WTC11 (cell line): ENCODE measurements at regions not wholly inside any gene's neighbourhood (a gene's known extent, or its start where the extent isn't known, plus 50 kb on each side); places are given as distances from the start of the nearest gene placed in this dataset.

Experiments used
- ATF1 ChIP-seq: sonication (generic); formaldehyde crosslinking; IDR thresholded peaks from 2 replicates; pipeline ENCODE4 v1.8.1; 2023; ENCODE audit warnings: mild to moderate bottlenecking, moderate library complexity, missing genetic modification reagents
- ESRRA ChIP-seq: sonication (generic); formaldehyde crosslinking; IDR thresholded peaks from 2 replicates; pipeline ENCODE4 v1.8.1; 2022; ENCODE audit warnings: mild to moderate bottlenecking, missing genetic modification reagents, borderline replicate concordance
- NFYB ChIP-seq: sonication (generic); formaldehyde crosslinking; conservative IDR thresholded peaks from 2 replicates; pipeline ENCODE4 v1.8.0; 2022; ENCODE audit warnings: low read depth, missing genetic modification reagents
- ZNF423 ChIP-seq: fragments of 250-450 bp; sonication (Bioruptor Pico); IDR thresholded peaks from 2 replicates; pipeline ENCODE4 v2.1.2; 2022; ENCODE audit warnings: mild to moderate bottlenecking, moderate library complexity
- TF ChIP-seq, protein P1 (sequence below): fragments of 200-600 bp; IDR thresholded peaks from 2 replicates; pipeline ENCODE4 v1.8.0; 2022; ENCODE audit warnings: antibody characterized with exemption
- TF ChIP-seq, protein P2 (sequence below): sonication (generic); formaldehyde crosslinking; IDR thresholded peaks from 2 replicates; pipeline ENCODE4 v1.8.1; 2023; ENCODE audit warnings: mild to moderate bottlenecking, moderate library complexity, missing genetic modification reagents

DNA sequence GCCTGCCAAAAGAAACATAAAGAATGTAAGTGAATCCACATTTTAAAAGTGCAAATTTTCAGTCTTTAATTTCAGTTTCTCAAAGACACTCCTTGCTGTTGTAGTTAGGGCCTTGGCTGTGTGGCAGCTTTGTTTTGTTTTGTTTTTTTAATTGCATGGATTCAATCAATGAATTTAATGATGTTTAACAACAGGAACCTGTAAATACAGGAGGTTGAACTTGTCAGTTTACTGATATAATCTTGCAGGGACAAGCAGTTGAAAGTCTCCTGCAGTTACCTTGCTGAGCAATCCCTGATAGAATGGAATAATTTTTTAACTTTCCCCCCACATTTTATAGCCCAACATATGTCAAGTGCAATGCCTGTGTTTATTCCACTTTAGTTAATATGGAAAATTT lies 528.3 kb upstream of the PCDH7 start:
- TF ChIP-seq, protein P1, sequence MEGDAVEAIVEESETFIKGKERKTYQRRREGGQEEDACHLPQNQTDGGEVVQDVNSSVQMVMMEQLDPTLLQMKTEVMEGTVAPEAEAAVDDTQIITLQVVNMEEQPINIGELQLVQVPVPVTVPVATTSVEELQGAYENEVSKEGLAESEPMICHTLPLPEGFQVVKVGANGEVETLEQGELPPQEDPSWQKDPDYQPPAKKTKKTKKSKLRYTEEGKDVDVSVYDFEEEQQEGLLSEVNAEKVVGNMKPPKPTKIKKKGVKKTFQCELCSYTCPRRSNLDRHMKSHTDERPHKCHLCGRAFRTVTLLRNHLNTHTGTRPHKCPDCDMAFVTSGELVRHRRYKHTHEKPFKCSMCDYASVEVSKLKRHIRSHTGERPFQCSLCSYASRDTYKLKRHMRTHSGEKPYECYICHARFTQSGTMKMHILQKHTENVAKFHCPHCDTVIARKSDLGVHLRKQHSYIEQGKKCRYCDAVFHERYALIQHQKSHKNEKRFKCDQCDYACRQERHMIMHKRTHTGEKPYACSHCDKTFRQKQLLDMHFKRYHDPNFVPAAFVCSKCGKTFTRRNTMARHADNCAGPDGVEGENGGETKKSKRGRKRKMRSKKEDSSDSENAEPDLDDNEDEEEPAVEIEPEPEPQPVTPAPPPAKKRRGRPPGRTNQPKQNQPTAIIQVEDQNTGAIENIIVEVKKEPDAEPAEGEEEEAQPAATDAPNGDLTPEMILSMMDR = no peak
- TF ChIP-seq ATF1 (CRISPR knock-in tag) (no peak), ZNF423 (CRISPR knock-in tag) (no peak), ESRRA (no peak), NFYB (no peak)
- TF ChIP-seq, protein P2, sequence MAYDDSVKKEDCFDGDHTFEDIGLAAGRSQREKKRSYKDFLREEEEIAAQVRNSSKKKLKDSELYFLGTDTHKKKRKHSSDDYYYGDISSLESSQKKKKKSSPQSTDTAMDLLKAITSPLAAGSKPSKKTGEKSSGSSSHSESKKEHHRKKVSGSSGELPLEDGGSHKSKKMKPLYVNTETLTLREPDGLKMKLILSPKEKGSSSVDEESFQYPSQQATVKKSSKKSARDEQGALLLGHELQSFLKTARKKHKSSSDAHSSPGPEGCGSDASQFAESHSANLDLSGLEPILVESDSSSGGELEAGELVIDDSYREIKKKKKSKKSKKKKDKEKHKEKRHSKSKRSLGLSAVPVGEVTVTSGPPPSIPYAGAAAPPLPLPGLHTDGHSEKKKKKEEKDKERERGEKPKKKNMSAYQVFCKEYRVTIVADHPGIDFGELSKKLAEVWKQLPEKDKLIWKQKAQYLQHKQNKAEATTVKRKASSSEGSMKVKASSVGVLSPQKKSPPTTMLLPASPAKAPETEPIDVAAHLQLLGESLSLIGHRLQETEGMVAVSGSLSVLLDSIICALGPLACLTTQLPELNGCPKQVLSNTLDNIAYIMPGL = no peak
